Endothelial cell of umbilical vein (primary cell): ENCODE measurements at regions not wholly inside any gene's neighbourhood (a gene's known extent, or its start where the extent isn't known, plus 50 kb on each side); places are given as distances from the start of the nearest gene placed in this dataset.

Experiments used
- BruUV-seq: library from RNA; stranded (reverse); fragments of 400-500 nt; replicated peaks from 2 replicates; lab custom pipeline; 2021; lab: Mats Ljungman, UMichigan
- CTCF ChIA-PET: fragments of 300-600, 350-600 bp; sonication (Branson Sonifier 250); formaldehyde crosslinking; loops from one replicate; lab custom pipeline; 2021; ENCODE audit warnings: antibody characterized with exemption, inconsistent platforms; lab: Charles Lee
- POLR2A ChIA-PET: fragments of 300-600, 350-600 bp; sonication (Branson Sonifier 250); formaldehyde crosslinking; loops from one replicate; lab custom pipeline; 2021; ENCODE audit warnings: antibody characterized with exemption, inconsistent platforms; lab: Charles Lee
- DNase-seq: peaks from one replicate; pipeline ENCODE4 v3.0.0-alpha.2; 2011; ENCODE audit warnings: low read depth, low spot score
- FAIRE-seq: peaks from 2 replicates; lab custom pipeline; 2011; peaks lifted over from hg19 to GRCh38; lab: Jason Lieb, UNC
- H2AFZ ChIP-seq: 2 replicates; pipeline ENCODE4 v1.6.0; 2012; ENCODE audit warnings: low read depth, low read length, control low read depth, inconsistent platforms
- H3K27ac ChIP-seq: 2 replicates; pipeline ENCODE4 v1.5.1; 2011; ENCODE audit warnings: low read depth, mild to moderate bottlenecking, control low read depth, low read length, moderate library complexity; ENCODE audit not compliant: insufficient read depth
- H3K27me3 ChIP-seq, 2 experiments: 2 replicates each; pipeline versions ENCODE4 v1.6.0 to v1.6.1; 2011; ENCODE audit warnings: low read length in 2 of 2, mixed read lengths in 1 of 2; ENCODE audit not compliant: control insufficient read depth in 2 of 2, insufficient read depth in 2 of 2
- H3K36me3 ChIP-seq, 2 experiments: 2 replicates in 1 of 2; 3 replicates in 1 of 2; pipeline ENCODE4 v1.5.1; 2011; ENCODE audit warnings: low read length in 2 of 2, mild to moderate bottlenecking in 1 of 2, moderate library complexity in 1 of 2; ENCODE audit not compliant: control insufficient read depth in 2 of 2, insufficient read depth in 2 of 2; ENCODE audit errors: extremely low read depth in 1 of 2
- H3K4me1 ChIP-seq: 3 replicates; pipeline ENCODE4 v1.5.1; 2011; ENCODE audit warnings: mild to moderate bottlenecking, low read length; ENCODE audit not compliant: control insufficient read depth, insufficient read depth; ENCODE audit errors: extremely low read depth
- H3K4me2 ChIP-seq: 2 replicates; pipeline ENCODE4 v1.6.1; 2011; ENCODE audit warnings: low read length, control low read depth, mixed read lengths; ENCODE audit not compliant: insufficient read depth
- H3K4me3 ChIP-seq, 3 experiments: fragments of 200-600 bp in 1 of 3; sonication (generic), shearing (Covaris generic) in 1 of 3; replicated peaks in 1 of 3; 2 replicates each; pipeline ENCODE4 v1.5.1; 2011 to 2016; ENCODE audit warnings: control low read depth in 3 of 3, low read length in 3 of 3, mild to moderate bottlenecking in 2 of 3, inconsistent platforms in 1 of 3, low read depth in 1 of 3, moderate library complexity in 1 of 3; ENCODE audit not compliant: insufficient read depth in 1 of 3
- H3K79me2 ChIP-seq: 2 replicates; pipeline ENCODE4 v1.6.0; 2012; ENCODE audit warnings: low read length, inconsistent platforms; ENCODE audit not compliant: control insufficient read depth, insufficient read depth
- H3K9ac ChIP-seq: replicated peaks from 2 replicates; pipeline ENCODE3; 2011; ENCODE audit warnings: low read length, control low read depth; ENCODE audit not compliant: insufficient read depth; ENCODE audit errors: extremely low read depth
- H3K9me1 ChIP-seq: replicated peaks from 3 replicates; pipeline ENCODE4 v1.6.0; 2011; ENCODE audit warnings: mild to moderate bottlenecking, low read length; ENCODE audit not compliant: control insufficient read depth, insufficient read depth; ENCODE audit errors: extremely low read depth
- H3K9me3 ChIP-seq: replicated peaks from 2 replicates; pipeline ENCODE4 v1.5.1; 2012; ENCODE audit warnings: low read length, inconsistent platforms; ENCODE audit not compliant: control insufficient read depth, insufficient read depth
- H4K20me1 ChIP-seq: replicated peaks from 2 replicates; pipeline ENCODE3; 2011; ENCODE audit warnings: mild to moderate bottlenecking, low read length; ENCODE audit not compliant: control insufficient read depth, insufficient read depth; ENCODE audit errors: extremely low read depth
- CTCF ChIP-seq, 2 donors: IDR thresholded peaks; 1 replicate in 1 of 2; 2 replicates in 1 of 2; pipeline ENCODE4 v1.5.1; 2011; ENCODE audit warnings: low read length in 2 of 2, mild to moderate bottlenecking in 2 of 2, moderate library complexity in 2 of 2, control low read depth in 1 of 2, inconsistent platforms in 1 of 2, low read depth in 1 of 2; ENCODE audit not compliant: insufficient read depth in 1 of 2; ENCODE audit errors: extremely low read depth in 1 of 2
- EZH2 ChIP-seq: IDR thresholded peaks from 2 replicates; pipeline ENCODE4 v1.6.1; 2012; ENCODE audit warnings: borderline replicate concordance, low read depth, mild to moderate bottlenecking, moderate library complexity, low read length, inconsistent platforms; ENCODE audit not compliant: severe bottlenecking
- FOS ChIP-seq: IDR thresholded peaks from 2 replicates; pipeline ENCODE4 v1.6.1; 2011; ENCODE audit warnings: mild to moderate bottlenecking, low read length, moderate library complexity, borderline replicate concordance; ENCODE audit not compliant: insufficient read depth
- GATA2 ChIP-seq: IDR thresholded peaks from 2 replicates; pipeline ENCODE4 v1.7.0; 2011; ENCODE audit warnings: low read depth, mild to moderate bottlenecking, moderate library complexity, mixed read lengths, low read length; ENCODE audit not compliant: insufficient read length, insufficient read depth
- JUN ChIP-seq: IDR thresholded peaks from 2 replicates; pipeline ENCODE4 v1.6.1; 2011; ENCODE audit warnings: borderline replicate concordance, low read depth; ENCODE audit not compliant: insufficient read length, insufficient read depth
- MAX ChIP-seq: IDR thresholded peaks from 2 replicates; pipeline ENCODE4 v1.6.1; 2011; ENCODE audit not compliant: insufficient read depth, insufficient read length
- MYC ChIP-seq: IDR thresholded peaks from one replicate; pipeline ENCODE4 v1.6.1; 2011; ENCODE audit warnings: mild to moderate bottlenecking, low read depth, low read length
- POLR2A ChIP-seq: IDR thresholded peaks from 2 replicates; pipeline ENCODE4 v1.6.1; 2012; ENCODE audit warnings: low read depth, mild to moderate bottlenecking, control low read depth, low read length
- POLR2AphosphoS5 ChIP-seq: IDR thresholded peaks from 2 replicates; pipeline ENCODE4 v1.6.1; 2012; ENCODE audit warnings: low read depth, mild to moderate bottlenecking, control low read depth, low read length, moderate library complexity; ENCODE audit not compliant: insufficient read depth
- dilution Hi-C: fragments of 300-500 bp; cut with MboI; formaldehyde crosslinking; loops from one replicate; pipeline ENCODE4 v1.15.0; 2019; ENCODE audit warnings: low sequenced_read_pairs; ENCODE audit not compliant: extremely low pct_ligation_motif_present
- intact Hi-C: fragments of 100-400 bp; cut with micrococcal nuclease; formaldehyde crosslinking; loops from one replicate; pipeline ENCODE4 v1.10.0; 2022

DNA sequence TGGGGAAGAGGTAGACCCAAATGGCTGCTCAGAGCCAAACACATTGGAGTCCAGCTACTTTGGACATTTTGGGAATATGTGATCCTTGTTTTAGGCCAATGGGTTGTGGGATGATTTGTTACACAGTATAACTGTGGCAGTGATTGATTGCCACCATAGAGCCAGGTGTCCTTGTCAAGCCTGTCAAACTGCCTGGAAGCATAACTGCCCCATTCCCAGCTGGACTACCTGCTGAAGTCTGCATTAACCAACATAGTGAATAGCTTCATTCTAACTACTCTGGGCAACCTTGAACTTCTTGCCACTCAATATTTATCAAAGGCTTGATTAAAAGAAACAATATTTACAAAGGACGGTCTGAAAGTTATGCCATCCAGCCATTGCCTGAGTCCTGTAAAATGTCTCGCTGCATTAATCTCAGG, 164.7 kb downstream of the LINC00237 start:
- Histone ChIP-seq H3K4me3 (no peak overlapping the region), H3K36me3 (no peaks in the 10 kb centered on the region), H3K4me1 (no peaks in the 10 kb centered on the region), H4K20me1 (no peaks in the 10 kb centered on the region), H3K27ac (no peak overlapping the region), H2AFZ (no peak overlapping the region), H3K4me2 (no peak overlapping the region), H3K79me2 (no peaks in the 10 kb centered on the region), H3K9me3 (no peaks in the 10 kb centered on the region), H3K27me3 (no peaks in the 10 kb centered on the region), H3K9ac (no peak overlapping the region), H3K9me1 (no peaks in the 10 kb centered on the region)
- dilution Hi-C loops = no loop called here
- FAIRE-seq (no peak), DNase-seq (no peak)
- ChIA-PET CTCF (no interaction called here), POLR2A (no interaction called here)
- no TSS peak for BruUV-seq
- intact Hi-C loops = no loop called here
- TF ChIP-seq POLR2A (no peak), POLR2AphosphoS5 (no peak), GATA2 (no peak), EZH2 (no peak), JUN (no peak), FOS (no peak), MYC (no peak), CTCF (IDR thresholded peaks at IDR 0.05; ENCODE audit: extremely low read depth in 1 of 2, insufficient read depth in 1 of 2, low read depth in 1 of 2, low read length in 2 of 2) (no peak), MAX (no peak)
